ENCODE measurements at regions not wholly inside any gene's neighbourhood (a gene's known extent, or its start where the extent isn't known, plus 50 kb on each side); places are given as distances from the start of the nearest gene placed in this dataset.
"Not testable (repeated sequence)": the region's sequence is repeated elsewhere in the genome, so short reads cannot be mapped to it uniquely, and the experiment has no call there.

GRCh38 chr4:132071815-132072214 lies 1077.3 kb upstream of the PCDH10 start:
- intact Hi-C loops (cut with DNase I) = no loop called here
- no peak for DNase-seq (ENCODE audit: low spot score)

- no peak for DNase-seq (ENCODE audit: low spot score)
- intact Hi-C loops (cut with DNase I) = no loop called here
Measured at GRCh38 chr4:132076829-132077228, 1072.3 kb upstream of the PCDH10 start.

- intact Hi-C loops (cut with DNase I) = no loop called here
- DNase-seq (ENCODE audit: low spot score) = no peak
Measured at GRCh38 chr4:132085105-132085504, 1064.0 kb upstream of the PCDH10 start.

DNA sequence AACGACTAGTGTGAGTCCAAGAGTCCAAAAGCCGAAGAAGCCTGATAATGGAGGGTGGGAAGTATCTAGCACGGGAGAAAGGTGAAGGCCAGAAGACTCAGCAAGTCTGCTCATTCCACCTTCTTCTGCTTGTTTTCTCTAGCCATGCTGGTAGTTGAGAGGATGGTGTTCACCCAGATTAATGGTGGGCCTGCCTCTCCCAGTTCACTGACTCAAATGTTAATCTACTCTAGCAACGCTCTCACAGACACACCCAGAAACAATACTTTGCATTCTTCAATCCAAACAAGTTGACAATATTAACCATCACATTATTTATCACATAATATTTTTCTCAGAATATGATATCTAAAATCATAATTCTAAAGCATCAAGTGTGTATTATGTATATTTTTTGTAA lies 1055.1 kb upstream of the PCDH10 start:
- intact Hi-C loops (cut with DNase I) = no loop called here
- no peak for DNase-seq (ENCODE audit: low spot score)

DNA sequence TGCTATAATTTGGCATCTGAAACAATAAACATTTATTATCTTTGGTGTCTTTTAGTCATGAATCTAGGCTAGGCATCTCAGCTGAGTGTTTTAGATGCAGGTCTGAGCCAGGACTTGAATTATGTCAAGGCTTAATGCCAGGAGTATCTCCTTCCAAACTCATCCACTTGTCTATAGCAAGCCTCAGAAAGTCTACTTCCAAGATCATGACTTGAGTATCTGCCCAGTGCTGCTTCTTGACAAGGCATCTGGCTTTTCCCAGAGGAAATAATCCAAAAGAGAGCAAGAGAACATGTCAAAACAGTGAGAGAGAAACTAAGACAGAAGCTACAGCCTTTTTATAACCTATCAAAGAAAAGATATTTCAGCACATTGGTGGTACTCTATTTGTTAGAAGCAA lies 1052.1 kb upstream of the PCDH10 start:
- no peak for DNase-seq (ENCODE audit: low spot score)
- intact Hi-C loops (cut with DNase I) = no loop called here

DNA sequence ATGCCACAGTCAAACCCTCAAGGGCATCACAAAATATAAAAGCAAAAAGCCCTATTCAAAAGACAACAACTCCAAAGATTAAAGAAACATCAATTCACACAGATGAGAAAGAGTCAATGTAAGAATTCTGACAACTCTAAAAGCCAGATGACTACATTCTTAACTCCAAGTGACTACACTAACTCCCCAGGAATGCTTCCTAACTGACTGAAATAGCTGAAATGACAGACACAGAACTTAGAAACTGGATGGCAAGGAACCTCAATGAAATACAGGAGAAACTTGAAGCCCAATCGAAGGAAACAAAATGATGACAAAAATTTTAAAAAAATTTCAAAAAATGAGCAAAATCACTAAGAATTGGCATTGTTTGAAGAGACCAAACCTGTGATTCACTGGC lies 1047.6 kb upstream of the PCDH10 start:
- intact Hi-C loops (cut with DNase I) = no loop called here
- DNase-seq (ENCODE audit: low spot score) = no peak

DNA sequence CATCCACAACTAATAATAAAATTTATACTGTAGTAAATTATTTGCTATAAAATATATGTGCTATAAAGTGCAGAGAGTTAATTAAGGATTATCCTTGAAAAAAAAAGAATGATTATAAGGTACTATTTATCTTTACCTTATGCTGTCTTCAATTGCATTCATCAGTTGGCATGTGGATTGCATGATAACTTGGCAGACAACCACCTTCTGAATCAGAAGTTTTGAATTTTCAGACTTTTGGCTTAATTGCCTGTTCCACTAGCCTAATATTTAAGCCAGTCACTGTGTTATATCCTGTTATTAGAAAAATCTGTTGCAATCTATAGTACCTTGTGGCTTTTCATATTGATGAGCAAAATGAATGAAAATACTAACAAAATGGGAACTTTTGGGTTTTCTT lies 1040.3 kb upstream of the PCDH10 start:
- no peak for DNase-seq (ENCODE audit: low spot score)
- intact Hi-C loops (cut with DNase I) = no loop called here

DNA sequence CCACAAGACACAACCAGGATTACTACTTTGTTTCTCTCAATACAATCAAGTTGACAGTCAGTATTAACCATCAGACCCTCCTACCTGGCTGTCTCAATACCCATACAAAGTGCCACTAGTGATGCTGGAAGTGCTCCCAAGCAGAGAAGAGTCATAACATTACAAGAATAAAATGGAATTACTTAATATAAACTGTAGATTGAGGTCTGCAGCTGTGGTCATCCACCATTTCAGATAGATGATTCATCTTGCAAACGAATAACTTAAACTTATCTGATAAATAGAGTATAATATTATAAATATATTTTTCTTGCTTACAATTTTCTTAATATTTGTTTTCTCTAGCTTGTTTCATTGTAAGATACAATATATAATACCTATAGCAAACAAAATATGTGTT lies 1034.2 kb upstream of the PCDH10 start:
- intact Hi-C loops (cut with DNase I) = no loop called here
- no peak for DNase-seq (ENCODE audit: low spot score)

GRCh38 chr4:132122741-132123140 lies 1026.4 kb upstream of the PCDH10 start:
- intact Hi-C loops (cut with DNase I); DNase-seq (ENCODE audit: low spot score): not testable (repeated sequence)

- intact Hi-C loops (cut with DNase I) = no loop called here
- no peak for DNase-seq (ENCODE audit: low spot score)
Measured at GRCh38 chr4:132123870-132124623, 1025.0 kb upstream of the PCDH10 start.

DNA sequence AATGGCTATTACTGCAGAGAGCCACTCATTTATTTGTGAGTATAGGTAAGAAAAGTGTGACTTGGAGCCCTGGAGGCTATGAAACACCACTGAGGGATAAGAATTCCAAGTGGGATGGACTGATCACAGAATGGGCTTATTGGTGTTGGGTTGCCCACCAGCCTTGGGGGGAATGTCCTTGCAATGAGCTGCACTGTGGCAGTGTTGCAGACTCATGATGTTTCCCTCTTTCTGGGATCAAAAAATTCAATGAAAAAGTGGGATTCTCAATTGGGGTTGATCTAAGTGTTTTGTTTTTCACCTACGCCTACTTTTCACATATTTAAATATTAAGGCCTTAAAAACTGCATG lies 1024.5 kb upstream of the PCDH10 start:
- intact Hi-C loops (cut with DNase I) = no loop called here
- no peak for DNase-seq (ENCODE audit: low spot score)

- intact Hi-C loops (cut with DNase I) = no loop called here
- no peak for DNase-seq (ENCODE audit: low spot score)
Measured at GRCh38 chr4:132125131-132125530, 1024.0 kb upstream of the PCDH10 start.

DNA sequence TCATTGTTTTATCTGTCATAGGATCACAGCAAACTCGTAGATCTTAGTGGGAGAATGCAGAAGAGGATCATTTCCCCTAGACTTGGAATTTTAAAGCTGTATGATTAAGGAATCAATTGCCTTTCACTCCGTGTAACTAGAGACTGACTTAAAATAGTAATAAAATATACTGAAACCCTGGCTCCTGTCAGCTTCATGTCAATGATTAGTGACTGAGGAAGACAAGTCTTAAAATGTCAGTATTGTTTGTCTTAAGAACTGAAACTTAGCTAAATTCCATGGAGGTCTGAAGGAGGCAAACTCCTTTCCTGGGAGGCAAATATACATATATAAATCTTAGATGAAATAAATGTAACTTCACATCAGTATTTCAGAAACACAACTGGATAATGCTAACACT lies 1016.7 kb upstream of the PCDH10 start:
- DNase-seq (ENCODE audit: low spot score) = no peak
- intact Hi-C loops (cut with DNase I) = no loop called here

GRCh38 chr4:132169660-132170059 lies 979.4 kb upstream of the PCDH10 start:
- intact Hi-C loops (cut with DNase I) = no loop called here
- DNase-seq (ENCODE audit: low spot score) = no peak

DNA sequence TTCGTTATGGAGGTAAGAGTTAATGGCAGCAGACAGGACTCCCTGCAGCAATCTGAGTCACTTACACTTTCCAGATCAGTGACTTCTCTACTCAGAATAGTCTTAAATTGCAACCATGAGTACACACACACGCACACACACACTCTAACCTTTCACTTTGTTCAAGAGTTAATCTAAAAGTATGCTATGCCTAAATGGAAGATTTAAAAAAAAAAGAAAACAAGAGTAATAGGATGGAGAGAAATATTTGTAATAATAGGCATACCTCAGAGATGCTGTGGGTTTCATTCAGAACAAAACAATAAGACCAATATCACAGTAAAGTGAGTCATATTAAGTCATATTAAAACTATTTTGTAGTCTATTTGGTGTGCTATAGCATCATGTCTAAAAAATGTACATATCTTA lies 969.1 kb upstream of the PCDH10 start:
- DNase-seq (ENCODE audit: low spot score) = no peak
- intact Hi-C loops (cut with DNase I) = no loop called here

DNA sequence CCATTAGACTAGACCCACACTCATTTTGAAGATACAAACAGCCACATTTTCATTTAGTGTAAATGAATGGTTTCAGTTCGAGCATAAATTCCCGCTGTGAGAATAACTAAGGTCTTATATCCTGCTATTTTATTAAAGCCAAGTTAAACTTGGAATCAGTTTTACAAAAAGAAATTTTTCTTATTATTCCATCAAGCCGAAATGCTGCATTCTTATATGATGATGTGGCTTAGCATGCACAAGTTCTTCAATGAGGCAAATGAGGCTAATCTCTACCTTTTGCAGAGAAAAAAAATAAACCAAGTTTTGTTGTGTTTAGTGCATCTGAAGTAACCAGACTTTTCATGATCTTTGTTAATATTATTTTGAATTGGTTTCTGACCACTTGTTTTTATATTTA lies 953.9 kb upstream of the PCDH10 start:
- intact Hi-C loops (cut with DNase I) = no loop called here
- no peak for DNase-seq (ENCODE audit: low spot score)

DNA sequence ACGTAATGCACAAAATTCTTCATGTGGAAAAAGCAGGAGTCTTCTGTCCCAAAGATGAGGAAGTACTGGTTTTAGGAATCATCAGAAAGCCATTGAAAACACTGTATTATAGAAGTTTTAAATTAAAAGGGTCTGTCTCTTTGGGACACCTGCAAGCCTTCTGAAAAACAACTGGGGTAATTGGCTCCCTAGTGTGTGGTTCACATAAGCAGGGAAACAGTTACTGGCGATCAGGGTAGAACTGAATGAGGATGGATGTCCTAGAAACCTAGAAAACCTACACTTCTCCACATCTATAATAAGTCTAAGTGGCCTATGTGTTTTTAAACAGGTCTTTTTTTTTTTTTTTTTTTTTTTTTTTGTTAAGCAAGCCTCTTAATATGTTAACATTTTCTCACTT lies 945.5 kb upstream of the PCDH10 start:
- DNase-seq (ENCODE audit: low spot score) = no peak
- intact Hi-C loops (cut with DNase I) = no loop called here

- DNase-seq (ENCODE audit: low spot score) = no peak
- intact Hi-C loops (cut with DNase I) = no loop called here
Measured at GRCh38 chr4:132214519-132214918, 934.6 kb upstream of the PCDH10 start.

DNA sequence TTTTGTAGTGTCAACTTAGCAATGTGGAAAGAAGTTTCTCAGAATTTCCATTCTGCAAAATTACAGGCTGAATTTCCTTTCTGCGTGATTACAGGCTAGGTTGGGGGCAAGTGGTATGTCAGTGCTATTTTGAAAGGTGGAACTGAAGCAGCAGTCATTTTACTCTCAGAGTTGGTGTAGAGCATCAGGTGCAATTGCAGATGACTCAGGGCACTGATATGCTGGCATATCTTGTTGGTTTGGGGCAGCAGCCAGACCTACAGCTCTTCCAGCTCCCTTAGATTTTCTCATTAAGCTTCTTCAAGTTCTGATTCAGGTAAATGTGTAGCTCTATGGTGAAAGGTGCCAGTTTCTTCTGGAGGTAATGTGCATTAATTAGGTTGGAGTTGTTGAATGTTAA lies 930.7 kb upstream of the PCDH10 start:
- intact Hi-C loops (cut with DNase I) = no loop called here
- DNase-seq (ENCODE audit: low spot score) = no peak

GRCh38 chr4:132227151-132227856 lies 921.8 kb upstream of the PCDH10 start:
- DNase-seq (ENCODE audit: low spot score) = no peak
- intact Hi-C loops (cut with DNase I) = no loop called here

GRCh38 chr4:132227857-132228165 lies 921.3 kb upstream of the PCDH10 start:
- intact Hi-C loops (cut with DNase I); DNase-seq (ENCODE audit: low spot score): not testable (repeated sequence)

GRCh38 chr4:132228676-132229075 lies 920.4 kb upstream of the PCDH10 start:
- DNase-seq (ENCODE audit: low spot score) = no peak
- intact Hi-C loops (cut with DNase I) = no loop called here

Measured in cardiac septum (tissue), 1 donor.